ENCODE measurements at regions not wholly inside any gene's neighbourhood (a gene's known extent, or its start where the extent isn't known, plus 50 kb on each side); places are given as distances from the start of the nearest gene placed in this dataset.

GRCh38 chr3:16761571-16761970 is 123.2 kb upstream of the PLCL2 start:
- TF ChIP-seq, protein P1, sequence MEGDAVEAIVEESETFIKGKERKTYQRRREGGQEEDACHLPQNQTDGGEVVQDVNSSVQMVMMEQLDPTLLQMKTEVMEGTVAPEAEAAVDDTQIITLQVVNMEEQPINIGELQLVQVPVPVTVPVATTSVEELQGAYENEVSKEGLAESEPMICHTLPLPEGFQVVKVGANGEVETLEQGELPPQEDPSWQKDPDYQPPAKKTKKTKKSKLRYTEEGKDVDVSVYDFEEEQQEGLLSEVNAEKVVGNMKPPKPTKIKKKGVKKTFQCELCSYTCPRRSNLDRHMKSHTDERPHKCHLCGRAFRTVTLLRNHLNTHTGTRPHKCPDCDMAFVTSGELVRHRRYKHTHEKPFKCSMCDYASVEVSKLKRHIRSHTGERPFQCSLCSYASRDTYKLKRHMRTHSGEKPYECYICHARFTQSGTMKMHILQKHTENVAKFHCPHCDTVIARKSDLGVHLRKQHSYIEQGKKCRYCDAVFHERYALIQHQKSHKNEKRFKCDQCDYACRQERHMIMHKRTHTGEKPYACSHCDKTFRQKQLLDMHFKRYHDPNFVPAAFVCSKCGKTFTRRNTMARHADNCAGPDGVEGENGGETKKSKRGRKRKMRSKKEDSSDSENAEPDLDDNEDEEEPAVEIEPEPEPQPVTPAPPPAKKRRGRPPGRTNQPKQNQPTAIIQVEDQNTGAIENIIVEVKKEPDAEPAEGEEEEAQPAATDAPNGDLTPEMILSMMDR (IDR thresholded peaks at IDR 0.05; ENCODE audit: control insufficient read depth, insufficient read depth, low read depth, low read length, missing control alignments): no peak
- DNase-seq (ENCODE audit: low read depth): peak; percentile 78
- no peak overlapping the region for H3K4me3 ChIP-seq (ENCODE audit: control insufficient read depth, low read depth, low read length)

GRCh38 chr3:16765661-16766060 is 119.1 kb upstream of the PLCL2 start:
- TF ChIP-seq, protein P1 (IDR thresholded peaks at IDR 0.05; ENCODE audit: control insufficient read depth, insufficient read depth, low read depth, low read length, missing control alignments): no peak
- DNase-seq (ENCODE audit: low read depth): no peak
- H3K4me3 ChIP-seq (ENCODE audit: control insufficient read depth, low read depth, low read length): no peak overlapping the region

GRCh38 chr3:16767006-16767405 is 117.7 kb upstream of the PLCL2 start:
- no peak for DNase-seq (ENCODE audit: low read depth)
- TF ChIP-seq, protein P1 (IDR thresholded peaks at IDR 0.05; ENCODE audit: control insufficient read depth, insufficient read depth, low read depth, low read length, missing control alignments): no peak
- H3K4me3 ChIP-seq (ENCODE audit: control insufficient read depth, low read depth, low read length): no peak overlapping the region

- TF ChIP-seq, protein P1 (IDR thresholded peaks at IDR 0.05; ENCODE audit: control insufficient read depth, insufficient read depth, low read depth, low read length, missing control alignments): no peak
- H3K4me3 ChIP-seq (ENCODE audit: control insufficient read depth, low read depth, low read length): no peak overlapping the region
- no peak for DNase-seq (ENCODE audit: low read depth)
These were observed 116.7 kb upstream of the PLCL2 start for GRCh38 chr3:16768014-16768413.

GRCh38 chr3:16768956-16769355 is 115.8 kb upstream of the PLCL2 start:
- DNase-seq (ENCODE audit: low read depth): no peak
- H3K4me3 ChIP-seq (ENCODE audit: control insufficient read depth, low read depth, low read length): no peak overlapping the region
- TF ChIP-seq, protein P1 (IDR thresholded peaks at IDR 0.05; ENCODE audit: control insufficient read depth, insufficient read depth, low read depth, low read length, missing control alignments): no peak

DNA sequence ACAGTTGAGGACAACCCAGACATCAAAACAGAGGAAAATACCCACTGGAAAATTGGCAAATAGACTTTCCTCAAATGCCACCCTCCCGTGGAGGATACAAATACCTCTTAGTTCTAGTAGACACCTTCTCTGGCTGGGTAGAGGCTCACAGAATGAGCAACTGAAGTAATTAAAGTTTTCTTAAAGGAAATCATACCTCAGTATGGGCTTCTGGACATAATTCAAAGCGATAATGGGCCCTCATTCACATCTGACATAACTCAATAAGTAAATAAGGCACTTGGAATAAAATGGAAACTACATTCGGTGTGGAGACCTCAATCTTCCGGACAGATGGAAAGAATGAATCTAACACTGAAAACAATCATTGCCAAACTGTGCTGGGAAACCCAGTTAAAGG is 115.2 kb upstream of the PLCL2 start:
- no peak overlapping the region for H3K4me3 ChIP-seq (ENCODE audit: control insufficient read depth, low read depth, low read length)
- TF ChIP-seq, protein P1 (IDR thresholded peaks at IDR 0.05; ENCODE audit: control insufficient read depth, insufficient read depth, low read depth, low read length, missing control alignments): no peak
- no peak for DNase-seq (ENCODE audit: low read depth)

DNA sequence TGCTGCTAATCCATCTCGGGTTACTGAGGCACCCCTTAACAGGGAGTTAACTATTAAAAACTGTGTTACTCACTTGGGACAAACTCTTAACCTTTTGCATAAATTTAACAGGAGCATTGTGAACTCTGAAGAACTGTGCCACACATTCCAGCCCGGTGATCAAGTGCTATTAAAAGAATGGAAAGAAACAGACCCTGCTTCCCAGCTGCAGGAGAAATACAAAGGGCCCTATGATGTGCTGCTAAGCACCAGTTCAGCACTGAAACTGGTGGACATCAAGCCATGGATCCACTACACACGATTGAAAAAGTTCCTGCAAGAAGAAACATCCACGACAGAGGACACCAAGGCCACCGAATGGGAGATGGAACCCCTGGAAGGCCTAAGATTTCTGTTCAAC is 114.7 kb upstream of the PLCL2 start:
- no peak for DNase-seq (ENCODE audit: low read depth)
- TF ChIP-seq, protein P1 (IDR thresholded peaks at IDR 0.05; ENCODE audit: control insufficient read depth, insufficient read depth, low read depth, low read length, missing control alignments): no peak
- no peak overlapping the region for H3K4me3 ChIP-seq (ENCODE audit: control insufficient read depth, low read depth, low read length)
